H1 (cell line): ENCODE measurements at regions not wholly inside any gene's neighbourhood (a gene's known extent, or its start where the extent isn't known, plus 50 kb on each side); places are given as distances from the start of the nearest gene placed in this dataset.

ENCODE experiments used
- CTCF ChIA-PET: fragments of 300-600 bp; sonication (Branson Sonifier 250); formaldehyde crosslinking; loops from one replicate; lab custom pipeline; 2021; ENCODE audit not compliant: partially characterized antibody; lab: Charles Lee
- POLR2A ChIA-PET: fragments of 300-600 bp; sonication (Branson Sonifier 250); formaldehyde crosslinking; loops from one replicate; lab custom pipeline; 2021; ENCODE audit warnings: inconsistent platforms; ENCODE audit not compliant: partially characterized antibody; lab: Charles Lee
- DNase-seq, 2 experiments: peaks; one replicate each; pipeline versions ENCODE4 v3.0.0 to v3.0.0-alpha.2; 2010 to 2022; ENCODE audit warnings: low spot score in 2 of 2, low read depth in 1 of 2, mixed read lengths in 1 of 2
- FAIRE-seq: peaks from 2 replicates; lab custom pipeline; 2011; peaks lifted over from hg19 to GRCh38; lab: Jason Lieb, UNC
- H2AFZ ChIP-seq: 2 replicates; pipeline ENCODE4 v1.8.1; 2012; ENCODE audit warnings: low read length, inconsistent platforms
- H2AK5ac ChIP-seq: 2 replicates; pipeline ENCODE4 v1.6.1; 2013; ENCODE audit warnings: low read depth, low read length
- H2BK120ac ChIP-seq: replicated peaks from 2 replicates; pipeline ENCODE3; 2013; ENCODE audit warnings: low read depth, low read length, inconsistent platforms
- H2BK12ac ChIP-seq: 2 replicates; pipeline ENCODE4 v1.6.1; 2013; ENCODE audit warnings: low read depth, low read length
- H2BK15ac ChIP-seq: 2 replicates; pipeline ENCODE4 v1.6.1; 2013; ENCODE audit warnings: low read length
- H2BK20ac ChIP-seq: 2 replicates; pipeline ENCODE4 v1.6.1; 2013; ENCODE audit warnings: low read length
- H2BK5ac ChIP-seq: 2 replicates; pipeline ENCODE4 v1.6.1; 2013; ENCODE audit warnings: low read depth, low read length
- H3K14ac ChIP-seq: 2 replicates; pipeline ENCODE4 v1.6.1; 2013; ENCODE audit warnings: inconsistent platforms; ENCODE audit not compliant: insufficient read length
- H3K18ac ChIP-seq: 2 replicates; pipeline ENCODE4 v1.6.1; 2013; ENCODE audit warnings: low read length; ENCODE audit errors: extremely low read depth
- H3K23ac ChIP-seq: 2 replicates; pipeline ENCODE4 v1.6.1; 2013; ENCODE audit warnings: inconsistent platforms; ENCODE audit not compliant: insufficient read length
- H3K23me2 ChIP-seq: 2 replicates; pipeline ENCODE4 v1.6.1; 2013; ENCODE audit warnings: low read depth, low read length
- H3K27ac ChIP-seq: 2 replicates; pipeline ENCODE4 v1.6.1; 2011; ENCODE audit warnings: low read depth, low read length, inconsistent platforms
- H3K27me3 ChIP-seq, 4 experiments: replicated peaks in 1 of 4; 1 replicate in 1 of 4; 2 replicates in 3 of 4; pipeline versions ENCODE4 v1.6.1 to v1.8.1; 2011 to 2013; ENCODE audit warnings: low read length in 3 of 4, mild to moderate bottlenecking in 3 of 4, inconsistent platforms in 2 of 4, mixed read lengths in 2 of 4, moderate library complexity in 1 of 4; ENCODE audit not compliant: control insufficient read depth in 3 of 4, insufficient read depth in 3 of 4; ENCODE audit errors: extremely low read depth in 1 of 4
- H3K36me3 ChIP-seq, 4 experiments: 2 replicates each; pipeline versions ENCODE4 v1.6.1 to v1.8.1; 2011 to 2013; ENCODE audit warnings: mild to moderate bottlenecking in 4 of 4, low read length in 3 of 4, moderate library complexity in 2 of 4, control low read depth in 1 of 4, inconsistent platforms in 1 of 4; ENCODE audit not compliant: insufficient read depth in 4 of 4, control insufficient read depth in 2 of 4
- H3K4ac ChIP-seq: replicated peaks from 2 replicates; pipeline ENCODE3; 2013; ENCODE audit warnings: low read length, low read depth, mixed read lengths, inconsistent platforms; ENCODE audit not compliant: insufficient read length
- H3K4me1 ChIP-seq, 4 experiments: replicated peaks in 1 of 4; 1 replicate in 1 of 4; 2 replicates in 3 of 4; pipeline versions ENCODE4 v1.6.1 to v1.8.1; 2011 to 2013; ENCODE audit warnings: low read length in 3 of 4, inconsistent platforms in 2 of 4, mixed read lengths in 1 of 4; ENCODE audit not compliant: insufficient read depth in 4 of 4, control insufficient read depth in 3 of 4
- H3K4me2 ChIP-seq, 2 experiments: 2 replicates each; pipeline versions ENCODE4 v1.6.1 to v1.8.1; 2011 to 2013; ENCODE audit warnings: low read depth in 2 of 2, low read length in 2 of 2, control low read depth in 1 of 2, inconsistent platforms in 1 of 2, mild to moderate bottlenecking in 1 of 2; ENCODE audit not compliant: insufficient read depth in 1 of 2
- H3K4me3 ChIP-seq, 4 experiments: fragments of 200-600, 300-600 bp in 1 of 4; sonication (generic), shearing (Covaris generic), sonication (Bioruptor Twin) in 1 of 4; 2 replicates each; pipeline versions ENCODE4 v1.5.1 to v1.8.1; 2011 to 2016; ENCODE audit warnings: low read length in 4 of 4, low read depth in 3 of 4, control low read depth in 2 of 4, inconsistent platforms in 2 of 4, mild to moderate bottlenecking in 2 of 4, mixed read lengths in 1 of 4, moderate library complexity in 1 of 4; ENCODE audit not compliant: insufficient read depth in 2 of 4; ENCODE audit errors: extremely low read depth in 1 of 4
- H3K56ac ChIP-seq: replicated peaks from 2 replicates; pipeline ENCODE3; 2013; ENCODE audit warnings: low read depth, mild to moderate bottlenecking, mixed read lengths, low read length, inconsistent platforms; ENCODE audit not compliant: insufficient read length
- H3K79me1 ChIP-seq: 2 replicates; pipeline ENCODE4 v1.6.1; 2013; ENCODE audit warnings: low read depth, low read length, control low read depth
- H3K79me2 ChIP-seq, 2 experiments: 2 replicates each; pipeline versions ENCODE4 v1.6.1 to v1.8.1; 2012 to 2013; ENCODE audit warnings: low read length in 2 of 2, mild to moderate bottlenecking in 2 of 2, inconsistent platforms in 1 of 2; ENCODE audit not compliant: insufficient read depth in 2 of 2, control insufficient read depth in 1 of 2
- H3K9ac ChIP-seq, 4 experiments: replicated peaks in 1 of 4; 1 replicate in 1 of 4; 2 replicates in 3 of 4; pipeline versions ENCODE4 v1.6.1 to v1.8.1; 2011 to 2013; ENCODE audit warnings: low read depth in 3 of 4, low read length in 3 of 4, control low read depth in 2 of 4, mild to moderate bottlenecking in 2 of 4, moderate library complexity in 2 of 4, inconsistent platforms in 1 of 4; ENCODE audit errors: extremely low read depth in 1 of 4
- H3K9me3 ChIP-seq, 2 experiments: 2 replicates each; pipeline versions ENCODE4 v1.6.1 to v1.8.1; 2012 to 2013; ENCODE audit warnings: mild to moderate bottlenecking in 2 of 2, moderate library complexity in 2 of 2, control low read depth in 1 of 2, inconsistent platforms in 1 of 2, low read depth in 1 of 2, low read length in 1 of 2, mixed read lengths in 1 of 2; ENCODE audit not compliant: insufficient read depth in 2 of 2
- H4K20me1 ChIP-seq, 2 experiments: replicated peaks in 1 of 2; 2 replicates each; pipeline versions ENCODE3 to v1.8.1; 2011 to 2013; ENCODE audit warnings: inconsistent platforms in 2 of 2, low read length in 2 of 2, mild to moderate bottlenecking in 1 of 2; ENCODE audit not compliant: insufficient read depth in 2 of 2, control insufficient read depth in 1 of 2
- H4K5ac ChIP-seq: 2 replicates; pipeline ENCODE4 v1.6.1; 2013; ENCODE audit warnings: low read length, low read depth, mixed read lengths, inconsistent platforms; ENCODE audit not compliant: insufficient read length
- H4K8ac ChIP-seq: 2 replicates; pipeline ENCODE4 v1.8.0; 2013; ENCODE audit warnings: mild to moderate bottlenecking, moderate library complexity, low read length, inconsistent platforms; ENCODE audit not compliant: insufficient read depth; ENCODE audit errors: extremely low read depth
- H4K91ac ChIP-seq: replicated peaks from 2 replicates; pipeline ENCODE3; 2013; ENCODE audit warnings: low read length, mixed read lengths, inconsistent platforms; ENCODE audit not compliant: insufficient read length
- EP300 ChIP-seq, 2 experiments: IDR thresholded peaks; 1 replicate in 1 of 2; 2 replicates in 1 of 2; pipeline ENCODE4 v1.6.1; 2011 to 2012; ENCODE audit warnings: low read depth in 2 of 2, low read length in 2 of 2, mild to moderate bottlenecking in 2 of 2, borderline replicate concordance in 1 of 2, inconsistent platforms in 1 of 2, moderate library complexity in 1 of 2
- KDM1A ChIP-seq: fragments of 200-600, 300-600 bp; sonication (generic); IDR thresholded peaks from 2 replicates; pipeline ENCODE4 v1.7.1; 2016; ENCODE audit warnings: mild to moderate bottlenecking, low read length, borderline replicate concordance
- RXRA ChIP-seq: IDR thresholded peaks from 2 replicates; pipeline ENCODE4 v1.6.1; 2011; ENCODE audit warnings: low read depth, mild to moderate bottlenecking, low read length, moderate library complexity; ENCODE audit not compliant: insufficient read depth
- SP4 ChIP-seq: IDR thresholded peaks from 2 replicates; pipeline ENCODE4 v1.6.1; 2012; ENCODE audit warnings: low read length, inconsistent platforms
- TCF12 ChIP-seq: IDR thresholded peaks from 2 replicates; pipeline ENCODE4 v1.6.1; 2011; ENCODE audit warnings: low read depth, mild to moderate bottlenecking, low read length
- WGBS, 2 experiments: shearing (Covaris generic) in 1 of 2; methylation state at CpG; one replicate each; pipeline versions ENCODE4 v1.1.6 to v1.1.7; 2013 to 2015; ENCODE audit warnings: low lambda C conversion rate in 2 of 2, mixed read lengths in 2 of 2, inconsistent platforms in 1 of 2, low coverage in 1 of 2, missing lambda C conversion rate in 1 of 2; ENCODE audit not compliant: insufficient replicate concordance in 2 of 2, insufficient coverage in 1 of 2, insufficient read length in 1 of 2; ENCODE audit errors: extremely low coverage in 1 of 2, missing lambda C conversion rate in 1 of 2; 5-methylcytosine and 5-hydroxymethylcytosine counted together

DNA sequence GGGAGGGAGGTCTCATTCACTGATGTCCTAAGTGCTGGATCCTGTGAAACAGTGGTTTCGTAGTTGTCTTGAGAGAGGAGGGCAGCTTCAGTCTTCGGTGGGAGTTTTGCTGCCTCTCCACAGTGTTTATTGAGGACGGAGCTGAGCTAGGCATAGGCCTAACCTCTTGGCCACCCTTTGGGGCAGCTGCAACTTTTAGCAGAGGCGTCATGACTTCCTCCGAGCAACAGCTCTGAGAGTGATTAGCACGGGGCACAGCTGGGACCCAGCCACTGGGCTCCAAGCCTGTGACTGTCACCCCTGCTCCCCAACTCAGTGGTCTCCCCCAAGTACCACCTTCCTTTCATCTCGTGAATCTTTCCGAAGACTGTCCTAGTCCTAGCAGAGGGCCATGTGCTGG, 139.9 kb upstream of the NCOR2 start:
- Histone ChIP-seq H3K18ac (no peak overlapping the region), H2BK12ac (no peak overlapping the region), H4K8ac (no peak overlapping the region), H3K9ac (no peak overlapping the region), H3K79me1 (no peaks in the 10 kb centered on the region), H2BK5ac (no peak overlapping the region), H4K20me1 (no peaks in the 10 kb centered on the region), H3K27me3 (no peaks in the 10 kb centered on the region), H3K4me1 (no peaks in the 10 kb centered on the region), H2BK20ac (no peak overlapping the region), H3K27ac (no peak overlapping the region), H3K79me2 (no peaks in the 10 kb centered on the region), H3K4me3 (no peak overlapping the region), H3K56ac (no peak overlapping the region)
- FAIRE-seq, result no peak
- POLR2A ChIA-PET, result no interaction called here
- no peak for DNase-seq
- TF ChIP-seq EP300 (IDR thresholded peaks at IDR 0.05; ENCODE audit: borderline replicate concordance in 1 of 2, low read depth in 2 of 2, low read length in 2 of 2), result no peak
- TF ChIP-seq TCF12, result no peak
- no peak for TF ChIP-seq RXRA
- TF ChIP-seq SP4, result no peak
- TF ChIP-seq KDM1A, result no peak
- TF ChIP-seq, all 59 proteins: peak for 0
- no peaks in the 10 kb centered on the region for H3K23me2 ChIP-seq
- no peaks in the 10 kb centered on the region for H3K36me3 ChIP-seq
- no peak overlapping the region for H3K14ac ChIP-seq
- H3K9me3 ChIP-seq, result peaks cover 5% of the 10 kb centered on the region in 2 experiments; a peak in 2 of 4 replicates
- H2BK120ac ChIP-seq, result no peak overlapping the region
- no peak overlapping the region for H4K91ac ChIP-seq
- no peak overlapping the region for H3K23ac ChIP-seq
- H4K5ac ChIP-seq, result no peak overlapping the region
- H3K4ac ChIP-seq, result no peak overlapping the region
- H2AFZ ChIP-seq, result no peak overlapping the region
- CTCF ChIA-PET, result interaction anchor here (0.8 to 3.6 kb wide), 4 partner anchors 10 to 42 kb away, joined by 3 to 16 read pairs (median 4); no protein-coding TSS in a partner anchor
- H3K4me2 ChIP-seq, result no peak overlapping the region
- H2BK15ac ChIP-seq, result no peak overlapping the region
- H2AK5ac ChIP-seq, result no peak overlapping the region
- 84% methylated on average over 8 of the region's 8 CpGs; no CpG with 5 or more reads in 1 of the 2 experiments for WGBS, 2 experiments
